ENCODE measurements at regions not wholly inside any gene's neighbourhood (a gene's known extent, or its start where the extent isn't known, plus 50 kb on each side); places are given as distances from the start of the nearest gene placed in this dataset.

GRCh38 chr4:58205446-58206235 is 1095.5 kb upstream of the IGFBP7 start:
- TF ChIP-seq CTCF (IDR thresholded peaks at IDR 0.05 in 2 of 3, conservative IDR thresholded peaks at IDR 0.05 in 1 of 3; ENCODE audit: control insufficient read depth in 2 of 3, extremely low read depth in 1 of 3, insufficient read depth in 1 of 3, low read depth in 3 of 3, low read length in 3 of 3) (no peak), ZNF274 (IDR thresholded peaks at IDR 0.05; ENCODE audit: insufficient read depth, insufficient read length) (no peak), MYC (IDR thresholded peaks at IDR 0.05; ENCODE audit: insufficient read depth, insufficient read length, insufficient replicate concordance, low read length, severe bottlenecking) (no peak), BHLHE40 (IDR thresholded peaks at IDR 0.05; ENCODE audit: borderline replicate concordance in 1 of 2, low read depth in 2 of 2, low read length in 1 of 2) (no peak), MAX (IDR thresholded peaks at IDR 0.05; ENCODE audit: low read depth, low read length) (no peak), SRF (IDR thresholded peaks at IDR 0.05; ENCODE audit: low read depth in 2 of 2, low read length in 2 of 2) (no peak)

Data from GM12878 (cell line).